GM21717 (cell line): ENCODE measurements at regions not wholly inside any gene's neighbourhood (a gene's known extent, or its start where the extent isn't known, plus 50 kb on each side); places are given as distances from the start of the nearest gene placed in this dataset.

Source experiments
- ATAC-seq: cut with Tn5 transposase; IDR thresholded peaks from one replicate; pipeline ENCODE4 v1.9.1; 2021; ENCODE audit warnings: mild to moderate bottlenecking, moderate library complexity; ENCODE audit not compliant: unreplicated experiment

DNA sequence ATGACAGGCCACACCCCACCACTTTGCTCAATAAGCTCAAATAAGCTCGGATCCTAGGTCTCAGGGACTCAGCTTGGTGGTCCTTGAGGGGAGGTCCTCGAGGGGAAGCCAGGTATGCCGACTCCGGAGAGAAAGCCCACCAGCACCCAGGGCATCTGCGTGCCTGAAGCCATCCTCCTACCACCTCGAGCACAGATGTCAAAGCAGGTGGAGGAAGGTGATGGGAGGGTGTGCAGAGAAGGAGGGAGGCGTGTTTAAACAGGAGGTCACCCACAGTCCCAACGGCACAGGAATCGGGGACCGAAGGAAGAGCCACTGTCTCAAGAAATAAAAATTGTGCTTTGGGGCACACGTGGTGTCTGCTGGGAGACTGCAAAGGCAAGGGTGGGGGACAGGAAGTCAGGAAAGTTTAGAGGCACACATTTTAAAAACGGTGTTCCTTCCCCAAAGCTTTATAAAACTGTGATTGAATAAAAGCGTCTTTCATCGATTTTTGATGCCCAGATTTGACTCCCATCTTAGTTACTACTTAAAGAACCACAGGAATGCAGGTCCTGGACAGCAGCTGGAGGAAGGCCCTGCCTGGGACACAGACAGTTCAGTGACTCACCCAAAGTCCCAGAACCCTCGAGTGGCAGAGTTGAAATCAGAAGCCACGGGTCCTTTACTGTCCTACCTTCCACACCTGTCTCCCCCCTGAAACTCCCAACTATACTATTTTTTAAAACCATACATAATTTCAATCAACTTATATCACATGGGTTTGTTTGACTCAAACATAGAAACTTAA, 221.0 kb upstream of the PDE10A start:
- ATAC-seq, result no peak

DNA sequence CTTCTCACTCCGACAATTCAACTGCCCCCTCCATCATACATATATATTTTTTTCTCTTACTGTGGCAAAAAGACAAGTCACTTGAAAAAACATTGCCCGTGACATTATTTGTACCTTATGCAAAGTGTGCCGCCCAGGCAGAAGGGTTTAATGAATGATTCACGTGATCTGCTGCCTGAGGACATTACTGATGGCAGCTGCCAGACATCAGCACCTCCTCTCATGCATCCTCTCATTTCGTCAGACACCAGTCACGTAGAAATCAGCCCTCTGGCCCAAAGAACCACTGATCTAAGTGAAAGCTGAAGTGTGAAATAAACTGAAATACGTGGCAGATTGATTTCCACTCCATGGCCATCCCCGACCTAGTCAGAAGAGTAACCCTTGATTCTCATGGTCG, 218.8 kb upstream of the PDE10A start:
- no peak for ATAC-seq

GRCh38 chr6:165880686-165881085, 217.6 kb upstream of the PDE10A start:
- ATAC-seq, result no peak

DNA sequence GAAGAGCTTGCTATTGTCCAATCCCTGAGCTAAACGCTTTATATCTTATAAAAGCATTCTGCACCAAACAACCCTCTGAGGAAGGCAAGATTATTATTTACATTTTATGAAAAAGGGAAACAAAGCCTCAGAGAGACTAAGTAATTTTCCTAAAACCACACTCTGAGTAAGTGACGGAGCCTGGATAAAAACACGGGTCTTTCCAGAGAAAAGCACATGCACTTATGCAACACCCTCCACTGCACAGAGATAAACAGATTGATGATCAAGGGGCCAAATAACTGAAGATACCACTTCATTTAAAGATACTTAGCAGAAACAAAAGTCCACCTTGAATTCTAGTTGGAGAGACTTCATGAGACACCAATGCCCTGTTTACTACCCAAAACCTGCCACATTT, 214.7 kb upstream of the PDE10A start:
- ATAC-seq, result no peak

DNA sequence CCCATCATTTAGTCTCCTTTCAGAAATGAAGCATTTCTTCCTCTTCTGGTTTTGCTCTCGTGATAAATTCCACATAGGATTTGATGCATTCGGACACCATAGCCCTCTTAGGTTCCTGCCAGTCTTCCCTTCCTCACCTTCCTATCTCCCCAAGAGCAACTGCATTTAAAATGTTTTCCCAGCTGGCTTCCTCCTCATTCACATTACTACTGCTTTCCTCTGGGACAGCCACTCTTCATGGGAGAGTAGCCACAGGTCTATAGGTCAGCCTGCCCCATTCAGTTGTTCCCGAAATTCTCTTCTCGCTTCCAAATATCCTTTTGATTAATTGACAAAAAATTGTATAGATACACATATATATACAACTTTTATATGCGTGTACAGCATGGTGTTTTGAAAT, 214.2 kb upstream of the PDE10A start:
- ATAC-seq, result no peak

GRCh38 chr6:165876588-165876987, 213.5 kb upstream of the PDE10A start:
- no peak for ATAC-seq

DNA sequence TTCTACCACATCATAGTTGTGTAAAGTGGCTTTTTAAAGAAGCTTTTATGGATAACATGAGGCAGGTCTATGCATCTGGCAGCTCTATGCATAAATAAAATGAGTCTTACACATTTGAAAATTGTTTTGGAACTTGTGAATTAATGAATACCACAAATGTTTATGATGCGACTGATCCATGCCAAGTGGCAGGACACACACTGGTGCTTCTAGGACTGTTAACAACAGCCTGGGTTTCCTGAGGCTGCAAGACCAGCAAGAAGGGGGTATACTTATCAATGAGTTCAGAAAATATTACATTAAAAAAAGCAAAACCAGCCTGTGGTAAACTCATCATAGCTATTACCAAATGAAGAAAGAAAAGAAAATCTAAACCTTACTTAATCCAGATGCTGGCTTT, 212.9 kb upstream of the PDE10A start:
- ATAC-seq, result no peak

DNA sequence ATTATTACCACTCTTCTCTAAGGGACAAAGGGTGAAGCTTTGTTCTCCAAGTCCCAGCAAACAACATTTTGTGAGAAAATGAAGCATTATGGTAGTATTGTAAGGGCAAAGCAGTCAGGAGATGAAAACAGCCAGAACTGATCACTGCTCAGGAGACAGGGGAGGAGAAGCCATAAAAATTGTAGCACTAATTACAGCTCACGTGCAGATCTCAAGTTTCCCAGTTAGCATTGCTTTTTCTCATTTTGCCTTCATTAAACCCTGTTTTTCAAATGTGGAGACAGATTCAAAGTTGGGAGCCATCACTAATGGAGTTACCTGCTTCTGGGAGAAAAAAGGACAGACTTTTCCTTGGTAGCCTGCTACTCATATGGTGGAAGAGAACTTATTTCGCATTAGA, 210.9 kb upstream of the PDE10A start:
- no peak for ATAC-seq

GRCh38 chr6:165872811-165873210, 209.8 kb upstream of the PDE10A start:
- no peak for ATAC-seq

- no peak for ATAC-seq
Measured at GRCh38 chr6:165872311-165872710, 209.3 kb upstream of the PDE10A start.

- no peak for ATAC-seq
Measured at GRCh38 chr6:165871571-165871970, 208.5 kb upstream of the PDE10A start.

DNA sequence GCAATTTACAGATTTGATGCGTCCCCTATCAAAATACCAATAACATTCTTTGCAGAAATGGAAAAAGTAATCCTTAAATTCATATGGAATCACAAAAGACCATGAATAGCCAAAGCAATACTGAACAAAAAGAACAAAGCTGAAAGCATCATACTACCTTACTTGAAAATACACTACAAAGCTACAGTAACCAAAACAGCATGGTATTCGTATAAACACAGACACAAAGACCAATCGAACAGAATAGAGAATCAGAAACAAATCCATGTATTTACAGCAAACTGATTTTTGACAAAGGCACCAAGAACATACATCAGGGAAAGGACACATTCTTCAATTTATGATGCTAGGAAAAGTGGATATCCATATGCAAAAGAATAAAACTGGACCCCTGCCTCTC, 206.5 kb upstream of the PDE10A start:
- ATAC-seq, result no peak

DNA sequence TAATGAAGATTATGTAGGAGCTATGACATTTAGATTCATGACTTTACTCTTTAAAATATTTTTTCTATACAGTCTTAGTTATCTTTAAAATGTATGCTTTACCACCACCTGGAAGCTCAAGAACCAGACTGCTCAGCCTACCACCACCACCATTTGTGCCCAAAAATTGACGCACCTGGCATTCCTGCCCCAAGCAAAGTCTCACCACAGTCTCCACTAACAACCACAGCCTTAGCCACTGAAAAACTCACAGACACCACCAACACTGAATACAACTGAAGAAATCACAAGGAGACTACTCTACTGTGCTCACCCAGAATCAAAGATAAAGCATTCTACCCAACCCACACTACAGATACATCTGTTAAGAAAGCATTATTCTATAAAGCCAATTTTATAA, 201.9 kb upstream of the PDE10A start:
- ATAC-seq, result no peak

- no peak for ATAC-seq
Measured at GRCh38 chr6:165864218-165864617, 201.2 kb upstream of the PDE10A start.

- no peak for ATAC-seq
Measured at GRCh38 chr6:165863801-165864200, 200.8 kb upstream of the PDE10A start.

DNA sequence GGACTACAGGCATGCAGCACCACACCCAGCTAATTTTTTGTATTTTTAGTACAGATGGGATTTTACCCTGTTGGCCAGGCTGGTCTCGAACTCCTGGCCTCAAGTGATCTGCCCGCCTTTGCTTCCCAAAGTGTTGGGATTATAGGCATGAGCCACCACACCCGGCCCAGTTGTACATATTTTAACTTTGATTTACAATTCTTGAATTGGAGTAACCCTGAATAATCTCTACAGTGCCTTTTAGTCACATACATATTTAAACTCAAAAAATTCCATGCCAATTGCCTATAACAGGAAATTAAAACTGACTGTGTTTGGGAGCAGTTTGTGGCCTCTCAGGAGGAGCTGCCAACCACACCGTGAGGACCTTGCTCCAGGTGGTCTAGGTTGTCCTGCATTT, 199.8 kb upstream of the PDE10A start:
- ATAC-seq, result no peak

DNA sequence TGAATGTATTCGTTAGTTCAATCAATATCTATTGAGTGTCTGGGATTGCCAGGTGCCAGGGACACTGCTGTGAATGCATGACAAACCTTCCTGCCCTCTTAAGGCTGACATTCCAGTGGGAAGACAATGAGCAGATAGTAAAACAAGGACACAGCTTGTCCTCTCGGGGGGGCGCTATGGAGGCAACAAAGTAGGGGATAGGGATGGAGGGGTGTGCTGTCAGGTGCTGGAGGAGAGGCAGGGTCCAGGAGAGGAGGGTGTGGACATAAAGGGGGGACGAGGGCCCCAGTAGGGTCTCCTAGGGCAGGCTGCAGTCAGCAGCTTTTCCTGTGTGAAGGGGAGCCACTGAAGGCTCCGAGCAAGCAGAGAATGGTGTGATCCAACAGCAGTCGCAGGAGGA, 198.2 kb upstream of the PDE10A start:
- no peak for ATAC-seq

DNA sequence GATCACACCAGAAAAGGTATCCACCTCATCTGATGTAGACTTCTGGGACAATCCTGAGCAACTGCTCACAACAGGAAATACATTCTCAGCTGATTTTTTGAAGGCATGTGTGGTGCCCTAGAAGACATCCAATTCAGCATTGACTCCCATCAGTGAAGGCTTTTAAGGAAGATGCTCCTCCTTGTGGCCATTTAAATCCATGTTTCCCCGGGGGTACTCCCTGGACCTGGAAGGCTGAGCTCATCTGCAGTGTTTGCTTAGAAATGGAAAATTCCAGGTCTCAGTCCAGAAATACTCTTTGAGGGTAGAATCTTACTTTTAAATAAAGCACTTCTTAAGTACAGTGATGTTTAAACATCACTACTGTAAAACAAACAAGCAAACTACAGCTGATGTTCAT, 195.5 kb upstream of the PDE10A start:
- no peak for ATAC-seq

GRCh38 chr6:165855856-165856255, 192.8 kb upstream of the PDE10A start:
- ATAC-seq, result no peak

DNA sequence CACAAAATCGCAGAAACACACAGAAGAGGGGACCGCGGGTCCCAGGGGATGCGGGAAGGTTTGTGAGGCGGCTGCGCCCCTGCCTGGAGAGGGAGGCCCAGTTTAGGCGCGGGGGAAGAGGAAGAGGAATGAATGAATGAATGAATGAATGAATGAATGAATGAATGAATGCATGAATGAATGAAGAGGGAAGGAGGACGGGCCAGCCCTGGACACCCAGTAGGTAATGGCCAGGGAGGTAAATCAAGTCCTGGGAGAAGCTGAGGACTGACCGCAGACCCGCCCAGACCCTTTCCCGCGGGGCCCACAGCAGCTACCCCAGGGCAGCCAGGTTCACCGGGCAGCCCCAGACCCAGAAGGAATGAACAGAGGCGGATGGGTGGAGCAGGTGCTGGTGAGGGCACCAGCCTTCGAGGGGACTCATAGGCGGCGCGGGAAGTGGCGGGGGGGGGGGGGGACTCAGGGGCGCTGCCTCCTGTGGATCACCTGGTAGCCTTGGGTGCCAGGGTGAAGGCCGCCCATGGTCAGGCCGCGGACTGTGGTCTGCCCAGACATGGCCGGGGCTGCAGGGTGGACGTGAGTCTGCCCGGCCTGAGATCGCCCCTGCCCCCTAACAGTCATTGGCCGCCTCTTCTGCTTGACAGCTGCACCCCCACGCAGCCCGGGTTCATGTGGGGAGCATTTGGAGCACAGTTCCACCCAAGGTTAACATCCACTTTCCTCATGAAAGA, 192.0 kb upstream of the PDE10A start:
- no peak for ATAC-seq

DNA sequence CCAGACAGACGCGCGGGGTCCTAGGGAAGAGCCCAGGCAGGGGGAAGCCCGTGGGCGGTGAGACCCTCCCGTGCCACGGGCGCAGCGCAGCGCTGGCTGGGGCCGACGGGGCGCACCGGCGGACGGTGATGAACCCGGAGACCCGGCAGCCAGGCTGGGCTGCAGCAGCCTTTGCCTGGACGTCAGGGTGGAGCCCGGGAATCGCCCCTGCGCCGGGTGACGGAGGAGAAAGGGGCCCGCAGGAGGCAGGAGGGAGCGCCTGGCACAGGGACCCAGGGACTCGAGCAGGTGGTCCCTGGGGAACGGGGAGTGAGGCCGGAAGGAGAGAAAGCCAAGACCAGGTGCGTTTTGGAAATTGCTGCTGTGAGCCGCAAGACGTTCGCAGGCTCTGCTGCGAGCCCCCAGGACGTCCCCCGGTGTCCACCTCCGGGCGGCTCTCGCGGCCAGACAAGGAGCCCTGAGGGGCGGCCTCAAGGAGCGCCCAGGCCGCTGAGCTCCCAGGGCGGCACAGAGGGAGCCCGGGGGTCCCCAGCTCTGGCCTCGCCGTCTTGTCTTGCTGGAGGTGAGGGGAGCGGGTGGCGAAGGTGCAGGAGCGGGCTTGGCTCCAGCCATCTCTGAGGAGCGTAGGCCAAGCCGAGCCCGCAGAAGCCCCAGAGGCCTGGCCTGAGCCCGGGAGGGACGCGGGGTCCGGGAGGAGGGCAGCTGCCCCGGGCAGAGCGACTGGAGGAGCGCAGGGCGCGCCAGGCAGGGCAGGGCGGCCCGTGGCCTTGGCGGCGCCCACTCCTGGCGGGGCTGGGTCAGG, 191.2 kb upstream of the PDE10A start:
- no peak for ATAC-seq

- no peak for ATAC-seq
Measured at GRCh38 chr6:165852676-165853075, 189.6 kb upstream of the PDE10A start.
